NCI-H2227 treated with DMSO at 0.1 percent for 48 hours (cell line): ENCODE measurements at regions not wholly inside any gene's neighbourhood (a gene's known extent, or its start where the extent isn't known, plus 50 kb on each side); places are given as distances from the start of the nearest gene placed in this dataset.
"Not testable (repeated sequence)": the region's sequence is repeated elsewhere in the genome, so short reads cannot be mapped to it uniquely, and the experiment has no call there.

Experiments
- DNase-seq: peaks from one replicate; lab custom pipeline; 2025; lab: John Stamatoyannopoulos, UW

GRCh38 chr13:22839603-22840530 is 340.9 kb upstream of the SGCG start:
- DNase-seq, result no peak

- DNase-seq, result no peak
Observed at GRCh38 chr13:22846551-22846950, 334.2 kb upstream of the SGCG start.

- DNase-seq, result no peak
Observed at GRCh38 chr13:22848539-22849052, 332.2 kb upstream of the SGCG start.

DNA sequence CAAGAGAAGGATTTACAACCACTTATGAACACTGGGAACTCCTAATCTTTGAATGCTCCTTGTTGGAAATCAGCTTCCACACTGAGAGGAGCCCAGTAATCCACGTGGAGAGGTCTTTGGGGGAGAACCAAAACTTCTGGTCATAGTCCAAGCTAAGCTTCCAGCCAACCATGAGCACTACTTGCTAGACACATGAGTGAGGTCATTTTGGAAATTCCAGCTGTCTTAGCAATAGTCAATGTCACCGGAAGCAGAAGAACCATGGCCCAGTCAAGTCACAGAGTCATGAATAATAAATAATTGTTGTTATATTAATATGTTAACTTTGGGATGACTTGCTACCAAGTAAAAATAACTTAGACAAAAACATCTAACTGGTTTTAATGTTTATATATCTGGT is 324.9 kb upstream of the SGCG start:
- DNase-seq, result no peak

- not testable (repeated sequence) for DNase-seq
Observed at GRCh38 chr13:22858980-22859379, 321.8 kb upstream of the SGCG start.

DNA sequence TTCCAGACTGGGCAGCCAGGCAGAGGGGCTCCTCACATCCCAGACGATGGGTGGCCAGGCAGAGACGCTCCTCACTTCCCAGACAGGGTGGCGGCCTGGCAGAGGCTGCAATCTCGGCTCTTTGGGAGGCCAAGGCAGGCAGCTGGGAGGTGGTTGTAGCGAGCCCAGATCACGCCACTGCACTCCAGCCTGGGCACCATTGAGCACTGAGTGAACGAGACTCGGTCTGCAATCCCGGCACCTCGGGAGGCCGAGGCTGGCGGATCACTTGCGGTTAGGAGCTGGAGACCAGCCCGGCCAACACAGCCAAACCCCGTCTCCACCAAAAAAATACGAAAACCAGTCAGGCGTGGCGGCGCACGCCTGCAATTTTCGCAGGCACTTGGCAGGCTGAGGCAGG is 321.4 kb upstream of the SGCG start:
- not testable (repeated sequence) for DNase-seq

GRCh38 chr13:22861958-22862466 is 318.8 kb upstream of the SGCG start:
- DNase-seq, result no peak

GRCh38 chr13:22862478-22862877 is 318.3 kb upstream of the SGCG start:
- DNase-seq, result no peak

DNA sequence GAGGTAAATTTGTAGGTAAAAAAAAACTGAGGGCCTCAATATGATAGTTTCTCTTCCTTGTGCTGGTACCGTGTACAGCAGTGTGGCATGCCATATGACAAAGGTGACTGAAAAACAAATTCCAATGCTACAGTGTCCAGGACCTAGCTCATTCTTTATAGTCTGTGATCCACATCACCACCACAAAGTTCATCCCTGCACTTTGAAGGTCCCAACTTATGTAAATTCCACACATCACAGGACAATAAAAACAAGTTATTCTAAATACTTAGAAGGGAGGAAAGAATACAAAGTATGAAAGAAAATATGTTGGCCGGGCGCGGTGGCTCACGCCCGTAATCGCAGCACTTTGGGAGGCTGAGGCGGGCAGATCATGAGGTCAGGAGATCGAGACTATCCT is 314.6 kb upstream of the SGCG start:
- DNase-seq, result no peak

GRCh38 chr13:22871231-22871630 is 309.5 kb upstream of the SGCG start:
- no peak for DNase-seq

GRCh38 chr13:22874839-22875238 is 305.9 kb upstream of the SGCG start:
- DNase-seq, result no peak

DNA sequence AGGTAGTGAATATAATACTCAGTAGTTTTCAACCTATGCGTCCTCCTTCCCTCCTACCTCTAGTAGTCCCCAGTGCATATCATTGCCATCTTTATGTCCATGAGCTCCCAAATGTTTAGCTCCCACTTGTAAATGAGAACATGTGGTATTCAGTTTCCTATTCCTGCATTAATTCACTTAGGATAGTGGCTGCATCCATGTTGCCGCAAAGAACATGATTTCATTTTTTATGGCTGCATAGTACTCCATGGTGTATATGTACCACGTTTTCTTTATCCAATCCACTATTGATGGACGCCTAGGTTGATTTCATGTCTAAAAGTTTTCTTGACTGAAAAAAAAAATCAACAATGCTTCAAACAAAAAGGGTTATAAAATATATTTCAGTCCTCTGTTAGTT is 303.4 kb upstream of the SGCG start:
- DNase-seq, result no peak

GRCh38 chr13:22880741-22881720 is 299.7 kb upstream of the SGCG start:
- no peak for DNase-seq

DNA sequence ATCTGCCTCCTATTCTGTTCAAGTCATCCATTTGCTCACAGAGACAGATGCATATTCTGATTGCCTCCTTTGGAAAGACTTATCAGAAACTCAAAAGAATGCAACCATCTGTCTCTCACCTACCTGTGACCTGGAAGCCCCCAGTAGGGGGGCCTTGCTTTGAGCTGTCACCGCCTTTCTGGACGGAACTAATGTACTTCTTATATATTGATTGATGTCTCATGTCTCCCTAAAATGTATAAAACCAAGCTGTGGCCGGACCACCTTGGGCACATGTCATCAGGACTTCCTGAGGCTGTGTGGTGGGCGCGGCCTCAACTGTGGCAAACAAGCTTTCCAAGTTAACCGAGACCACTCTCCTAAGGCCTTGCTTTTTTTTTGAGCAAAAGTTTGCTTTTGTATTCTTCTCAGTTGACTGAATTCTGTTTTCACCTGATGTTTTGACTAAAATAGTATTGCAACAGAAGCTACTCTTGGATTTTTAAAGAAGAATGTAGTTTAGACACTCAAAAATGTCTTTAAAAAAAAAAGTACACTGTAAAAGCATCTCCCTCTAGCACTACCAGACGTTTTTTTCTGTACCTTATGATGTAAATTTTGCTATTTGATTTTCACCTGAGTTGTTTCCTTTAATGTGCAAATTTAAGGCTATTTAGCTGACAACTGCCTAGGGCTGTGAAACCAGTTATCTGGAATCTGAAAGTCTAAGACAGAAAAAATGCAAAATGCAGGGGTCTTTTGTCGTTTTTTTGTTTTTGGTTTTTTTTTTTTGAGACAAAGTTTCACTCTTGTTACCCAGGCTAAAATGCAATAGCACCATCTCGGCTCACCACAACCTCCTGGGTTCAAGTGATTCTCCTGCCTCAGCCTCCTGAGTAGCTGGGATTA is 298.8 kb upstream of the SGCG start:
- not testable (repeated sequence) for DNase-seq

DNA sequence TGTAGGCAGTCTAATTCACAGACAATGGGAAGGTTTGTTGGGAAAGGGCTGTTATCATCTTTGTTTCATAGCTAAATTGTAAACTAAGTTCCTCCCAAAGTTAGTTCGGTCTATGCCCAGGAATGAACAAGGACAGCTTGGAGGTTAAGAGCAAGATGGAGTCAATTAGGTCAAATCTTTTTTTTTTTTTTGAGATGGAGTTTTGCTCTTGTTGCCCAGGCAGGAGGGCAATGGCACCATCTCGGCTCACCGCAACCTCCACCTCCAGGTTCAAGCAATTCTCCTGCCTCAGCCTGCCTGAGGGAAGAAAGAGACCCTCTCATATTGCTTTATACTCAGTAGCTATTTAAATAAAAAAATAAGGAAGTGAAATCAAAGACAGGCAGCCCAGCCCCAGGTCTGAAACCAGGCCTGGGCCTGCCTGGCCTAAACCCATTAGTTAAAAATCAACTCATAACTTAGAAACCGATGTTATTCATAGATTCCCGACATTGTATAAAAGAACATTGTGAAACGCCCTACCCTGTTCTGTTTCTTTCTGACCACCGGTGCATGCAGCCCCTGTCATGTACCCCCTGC is 297.4 kb upstream of the SGCG start:
- no peak for DNase-seq

GRCh38 chr13:22883956-22884355 is 296.8 kb upstream of the SGCG start:
- no peak for DNase-seq

- DNase-seq, result not testable (repeated sequence)
Observed at GRCh38 chr13:22886061-22886460, 294.7 kb upstream of the SGCG start.

DNA sequence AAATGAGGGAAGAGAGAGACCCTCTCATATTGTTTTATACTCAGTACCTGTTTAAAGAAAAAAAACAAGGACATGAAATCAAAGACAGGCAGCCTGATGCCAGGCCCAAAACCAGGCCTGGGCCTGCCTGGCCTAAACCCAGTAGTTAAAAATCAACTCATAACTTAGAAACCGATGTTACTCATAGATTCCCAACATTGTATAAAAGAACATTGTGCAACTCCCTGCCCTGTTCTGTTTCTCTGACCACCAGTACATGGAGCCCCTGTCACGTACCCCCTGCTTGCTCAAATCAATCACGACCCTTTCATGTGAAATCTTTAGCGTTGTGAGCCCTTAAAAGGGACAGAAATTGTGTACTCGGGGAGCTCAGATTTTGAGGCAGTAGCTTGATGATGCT is 291.4 kb upstream of the SGCG start:
- DNase-seq, result not testable (repeated sequence)

- DNase-seq, result no peak
Observed at GRCh38 chr13:22893204-22893603, 287.6 kb upstream of the SGCG start.

- no peak for DNase-seq
Observed at GRCh38 chr13:22893777-22894176, 287.0 kb upstream of the SGCG start.
